GM19455 (cell line): ENCODE measurements at regions not wholly inside any gene's neighbourhood (a gene's known extent, or its start where the extent isn't known, plus 50 kb on each side); places are given as distances from the start of the nearest gene placed in this dataset.
"Not testable (repeated sequence)": the region's sequence is repeated elsewhere in the genome, so short reads cannot be mapped to it uniquely, and the experiment has no call there.

Source experiments
- ATAC-seq: cut with Tn5 transposase; IDR thresholded peaks from one replicate; pipeline ENCODE4 v1.9.1; 2021; ENCODE audit not compliant: unreplicated experiment

GRCh38 chr10:11668847-11669610 is 57.6 kb upstream of the USP6NL start:
- ATAC-seq = no peak

- ATAC-seq = no peak
Measured at GRCh38 chr10:11667756-11668155, 56.3 kb upstream of the USP6NL start.

GRCh38 chr10:11663763-11664555 is 52.5 kb upstream of the USP6NL start:
- ATAC-seq = peak; percentile 78

GRCh38 chr10:11663126-11663515 is 51.7 kb upstream of the USP6NL start:
- not testable (repeated sequence) for ATAC-seq

GRCh38 chr10:11661441-11661840 is 50.0 kb upstream of the USP6NL start:
- ATAC-seq = no peak
